IPS-18a (cell line): ENCODE measurements at regions not wholly inside any gene's neighbourhood (a gene's known extent, or its start where the extent isn't known, plus 50 kb on each side); places are given as distances from the start of the nearest gene placed in this dataset.

Experiments used
- H3K27ac ChIP-seq: one replicate; pipeline ENCODE4 v1.5.1; 2013; ENCODE audit warnings: low read length
- H3K27me3 ChIP-seq: one replicate; pipeline ENCODE4 v1.6.1; 2013; ENCODE audit warnings: mild to moderate bottlenecking, low read length; ENCODE audit not compliant: control insufficient read depth, insufficient read depth
- H3K36me3 ChIP-seq: one replicate; pipeline ENCODE4 v1.6.1; 2013; ENCODE audit warnings: low read depth, low read length; ENCODE audit not compliant: control insufficient read depth
- H3K4me1 ChIP-seq: one replicate; pipeline ENCODE4 v1.6.1; 2013; ENCODE audit warnings: low read depth, low read length; ENCODE audit not compliant: control insufficient read depth
- H3K4me3 ChIP-seq: one replicate; pipeline ENCODE4 v1.5.1; 2013; ENCODE audit warnings: low read length
- H3K9ac ChIP-seq: one replicate; pipeline ENCODE4 v1.6.1; 2013; ENCODE audit warnings: mild to moderate bottlenecking, low read length, moderate library complexity
- H3K9me3 ChIP-seq: one replicate; pipeline ENCODE4 v1.6.1; 2013; ENCODE audit warnings: low read depth, low read length; ENCODE audit not compliant: control insufficient read depth

- no peaks in the 10 kb centered on the region for H3K27me3 ChIP-seq
- no peak overlapping the region for H3K9ac ChIP-seq
- H3K4me1 ChIP-seq, result peaks cover 11% of the 10 kb centered on the region
- no peak overlapping the region for H3K27ac ChIP-seq
- H3K9me3 ChIP-seq, result no peaks in the 10 kb centered on the region
- H3K36me3 ChIP-seq, result no peaks in the 10 kb centered on the region
- no peak overlapping the region for H3K4me3 ChIP-seq
These were observed 126.4 kb upstream of the GATB start for GRCh38 chr4:151887031-151887815.

GRCh38 chr4:151885123-151885522 is 124.3 kb upstream of the GATB start:
- H3K36me3 ChIP-seq, result no peaks in the 10 kb centered on the region
- H3K27ac ChIP-seq, result no peak overlapping the region
- H3K27me3 ChIP-seq, result no peaks in the 10 kb centered on the region
- no peak overlapping the region for H3K9ac ChIP-seq
- no peaks in the 10 kb centered on the region for H3K9me3 ChIP-seq
- H3K4me1 ChIP-seq, result peaks cover 15% of the 10 kb centered on the region
- no peak overlapping the region for H3K4me3 ChIP-seq

- H3K27me3 ChIP-seq, result no peaks in the 10 kb centered on the region
These were observed 122.9 kb upstream of the GATB start for GRCh38 chr4:151883747-151884146.

GRCh38 chr4:151882072-151882803 is 121.4 kb upstream of the GATB start:
- H3K4me3 ChIP-seq, result no peak overlapping the region
- no peaks in the 10 kb centered on the region for H3K36me3 ChIP-seq
- H3K9me3 ChIP-seq, result no peaks in the 10 kb centered on the region
- no peaks in the 10 kb centered on the region for H3K27me3 ChIP-seq
- peaks cover 26% of the 10 kb centered on the region for H3K4me1 ChIP-seq
- H3K9ac ChIP-seq, result no peak overlapping the region
- no peak overlapping the region for H3K27ac ChIP-seq

More at GRCh38 chr4:151883747-151884146, 122.9 kb upstream of the GATB start:
- H3K4me3 ChIP-seq, result no peak overlapping the region
- H3K9me3 ChIP-seq, result no peaks in the 10 kb centered on the region
- H3K4me1 ChIP-seq, result peaks cover 26% of the 10 kb centered on the region
- no peak overlapping the region for H3K9ac ChIP-seq
- H3K27ac ChIP-seq, result no peak overlapping the region
- H3K36me3 ChIP-seq, result no peaks in the 10 kb centered on the region

GRCh38 chr4:151879705-151880445 is 119.1 kb upstream of the GATB start:
- H3K9ac ChIP-seq, result no peak overlapping the region
- peaks cover 19% of the 10 kb centered on the region for H3K4me1 ChIP-seq
- H3K36me3 ChIP-seq, result no peaks in the 10 kb centered on the region
- no peak overlapping the region for H3K4me3 ChIP-seq
- H3K27me3 ChIP-seq, result no peaks in the 10 kb centered on the region
- no peaks in the 10 kb centered on the region for H3K9me3 ChIP-seq
- H3K27ac ChIP-seq, result no peak overlapping the region

- Histone ChIP-seq H3K27me3 (no peaks in the 10 kb centered on the region), H3K9ac (no peak overlapping the region), H3K27ac (no peak overlapping the region), H3K4me1 (peaks cover 34% of the 10 kb centered on the region), H3K4me3 (no peak overlapping the region), H3K9me3 (no peaks in the 10 kb centered on the region), H3K36me3 (no peaks in the 10 kb centered on the region)
These were observed 115.7 kb upstream of the GATB start for GRCh38 chr4:151876381-151876988.

GRCh38 chr4:151874328-151874727 is 113.5 kb upstream of the GATB start:
- Histone ChIP-seq H3K27ac (no peak overlapping the region), H3K27me3 (no peaks in the 10 kb centered on the region), H3K4me3 (no peak overlapping the region), H3K9me3 (no peaks in the 10 kb centered on the region), H3K36me3 (no peaks in the 10 kb centered on the region), H3K4me1 (peaks cover 23% of the 10 kb centered on the region), H3K9ac (no peak overlapping the region)

- no peak overlapping the region for H3K4me3 ChIP-seq
- no peaks in the 10 kb centered on the region for H3K36me3 ChIP-seq
- no peaks in the 10 kb centered on the region for H3K4me1 ChIP-seq
- no peaks in the 10 kb centered on the region for H3K27me3 ChIP-seq
- H3K9me3 ChIP-seq, result no peaks in the 10 kb centered on the region
- no peak overlapping the region for H3K9ac ChIP-seq
- no peak overlapping the region for H3K27ac ChIP-seq
These were observed 105.7 kb upstream of the GATB start for GRCh38 chr4:151866592-151866918.

- H3K4me1 ChIP-seq, result no peaks in the 10 kb centered on the region
- no peak overlapping the region for H3K9ac ChIP-seq
- H3K27me3 ChIP-seq, result no peaks in the 10 kb centered on the region
- H3K36me3 ChIP-seq, result no peaks in the 10 kb centered on the region
- H3K27ac ChIP-seq, result no peak overlapping the region
- no peaks in the 10 kb centered on the region for H3K9me3 ChIP-seq
- H3K4me3 ChIP-seq, result no peak overlapping the region
These were observed 105.2 kb upstream of the GATB start for GRCh38 chr4:151865744-151866591.

- Histone ChIP-seq H3K4me3 (no peak overlapping the region), H3K27me3 (no peaks in the 10 kb centered on the region), H3K27ac (no peak overlapping the region), H3K9ac (no peak overlapping the region), H3K36me3 (no peaks in the 10 kb centered on the region), H3K4me1 (no peaks in the 10 kb centered on the region), H3K9me3 (no peaks in the 10 kb centered on the region)
These were observed 104.5 kb upstream of the GATB start for GRCh38 chr4:151865312-151865711.

- no peaks in the 10 kb centered on the region for H3K4me1 ChIP-seq
- H3K9me3 ChIP-seq, result no peaks in the 10 kb centered on the region
- no peaks in the 10 kb centered on the region for H3K36me3 ChIP-seq
- no peak overlapping the region for H3K9ac ChIP-seq
- no peak overlapping the region for H3K4me3 ChIP-seq
- no peaks in the 10 kb centered on the region for H3K27me3 ChIP-seq
- H3K27ac ChIP-seq, result no peak overlapping the region
These were observed 103.3 kb upstream of the GATB start for GRCh38 chr4:151864068-151864467.
